ENCODE measurements at regions not wholly inside any gene's neighbourhood (a gene's known extent, or its start where the extent isn't known, plus 50 kb on each side); places are given as distances from the start of the nearest gene placed in this dataset.

DNA sequence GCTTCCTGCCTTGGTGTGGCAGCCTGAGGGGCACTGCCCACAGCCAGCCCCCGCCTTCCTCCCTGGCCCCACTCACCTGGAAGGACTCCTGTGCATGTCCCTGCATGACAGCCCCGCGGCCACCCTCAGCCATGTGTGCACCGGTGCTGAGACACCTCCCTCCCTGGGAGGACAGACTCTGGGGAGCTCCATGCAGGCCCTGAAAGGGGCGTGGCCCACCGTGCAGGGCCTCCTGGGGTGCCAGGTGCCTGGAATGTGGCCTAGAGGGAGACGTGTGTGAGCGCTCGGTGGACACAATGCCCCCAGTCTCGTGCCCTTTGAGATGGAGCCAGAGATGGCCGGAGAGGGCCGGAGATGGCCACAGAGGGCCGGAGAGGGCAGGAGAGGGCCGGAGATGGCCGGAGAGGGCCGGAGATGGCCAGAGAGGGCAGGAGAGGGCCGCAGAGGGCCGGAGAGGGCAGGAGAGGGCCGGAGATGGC, 59.1 kb upstream of the PPP2R2D start:
- no peak overlapping the region for H3K4me3 Mint-ChIP-seq

DNA sequence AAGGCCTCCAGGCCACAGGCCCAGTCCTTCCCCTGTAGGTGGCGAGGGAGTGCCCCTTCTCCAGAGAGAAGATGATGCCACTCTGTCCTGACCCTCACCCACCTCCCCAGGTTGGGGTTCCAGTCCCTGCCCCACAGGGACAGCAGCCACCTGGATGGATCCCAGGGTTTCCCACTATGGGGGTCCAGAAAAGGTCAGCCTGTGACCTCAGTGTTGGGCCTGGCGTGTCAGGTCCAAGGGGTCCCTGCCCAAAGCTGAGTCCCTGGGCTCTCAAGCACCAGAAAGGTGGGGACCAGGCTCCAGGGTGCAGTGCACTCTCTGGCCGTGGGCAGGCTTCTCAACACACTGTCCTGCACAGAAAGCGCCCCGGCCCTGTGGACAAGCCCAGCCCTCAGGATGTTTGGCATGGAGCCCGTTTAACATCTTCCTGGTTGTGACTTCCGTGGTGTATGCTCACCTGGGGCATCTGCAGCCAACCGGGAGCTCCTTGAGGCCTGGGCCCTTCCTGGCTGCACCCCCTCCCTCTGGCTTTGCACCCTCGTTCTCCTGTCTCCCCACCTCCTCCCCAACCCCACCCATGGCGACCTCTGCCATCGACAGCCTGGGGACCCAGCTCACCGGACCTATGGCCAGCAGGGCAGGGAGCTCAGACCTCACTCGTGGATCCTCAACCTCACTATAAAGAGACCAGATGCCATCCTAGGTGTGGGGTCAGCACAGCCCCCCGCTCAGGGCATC, 58.3 kb upstream of the PPP2R2D start:
- Mint-ChIP-seq H3K27me3 (ENCODE audit: low read depth) (no peaks in the 10 kb centered on the region), H3K27ac (ENCODE audit: unreplicated experiment) (no peak overlapping the region), H3K4me3 (no peak overlapping the region), H3K36me3 (ENCODE audit: low read depth) (no peaks in the 10 kb centered on the region), H3K9me3 (no peaks in the 10 kb centered on the region), H3K4me1 (no peaks in the 10 kb centered on the region)
- TF ChIP-seq, protein P1, sequence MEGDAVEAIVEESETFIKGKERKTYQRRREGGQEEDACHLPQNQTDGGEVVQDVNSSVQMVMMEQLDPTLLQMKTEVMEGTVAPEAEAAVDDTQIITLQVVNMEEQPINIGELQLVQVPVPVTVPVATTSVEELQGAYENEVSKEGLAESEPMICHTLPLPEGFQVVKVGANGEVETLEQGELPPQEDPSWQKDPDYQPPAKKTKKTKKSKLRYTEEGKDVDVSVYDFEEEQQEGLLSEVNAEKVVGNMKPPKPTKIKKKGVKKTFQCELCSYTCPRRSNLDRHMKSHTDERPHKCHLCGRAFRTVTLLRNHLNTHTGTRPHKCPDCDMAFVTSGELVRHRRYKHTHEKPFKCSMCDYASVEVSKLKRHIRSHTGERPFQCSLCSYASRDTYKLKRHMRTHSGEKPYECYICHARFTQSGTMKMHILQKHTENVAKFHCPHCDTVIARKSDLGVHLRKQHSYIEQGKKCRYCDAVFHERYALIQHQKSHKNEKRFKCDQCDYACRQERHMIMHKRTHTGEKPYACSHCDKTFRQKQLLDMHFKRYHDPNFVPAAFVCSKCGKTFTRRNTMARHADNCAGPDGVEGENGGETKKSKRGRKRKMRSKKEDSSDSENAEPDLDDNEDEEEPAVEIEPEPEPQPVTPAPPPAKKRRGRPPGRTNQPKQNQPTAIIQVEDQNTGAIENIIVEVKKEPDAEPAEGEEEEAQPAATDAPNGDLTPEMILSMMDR (conservative IDR thresholded peaks at IDR 0.05), result no peak
- DNase-seq (ENCODE audit: low read depth, low spot score), result no peak

More for the DNA sequence above, 59.1 kb upstream of the PPP2R2D start:
- Mint-ChIP-seq H3K9me3 (no peaks in the 10 kb centered on the region), H3K4me1 (no peaks in the 10 kb centered on the region), H3K27ac (ENCODE audit: unreplicated experiment) (no peak overlapping the region), H3K36me3 (ENCODE audit: low read depth) (no peaks in the 10 kb centered on the region), H3K27me3 (ENCODE audit: low read depth) (no peaks in the 10 kb centered on the region)
- no peak for DNase-seq (ENCODE audit: low read depth, low spot score)
- TF ChIP-seq, protein P1 (conservative IDR thresholded peaks at IDR 0.05), result no peak

DNA sequence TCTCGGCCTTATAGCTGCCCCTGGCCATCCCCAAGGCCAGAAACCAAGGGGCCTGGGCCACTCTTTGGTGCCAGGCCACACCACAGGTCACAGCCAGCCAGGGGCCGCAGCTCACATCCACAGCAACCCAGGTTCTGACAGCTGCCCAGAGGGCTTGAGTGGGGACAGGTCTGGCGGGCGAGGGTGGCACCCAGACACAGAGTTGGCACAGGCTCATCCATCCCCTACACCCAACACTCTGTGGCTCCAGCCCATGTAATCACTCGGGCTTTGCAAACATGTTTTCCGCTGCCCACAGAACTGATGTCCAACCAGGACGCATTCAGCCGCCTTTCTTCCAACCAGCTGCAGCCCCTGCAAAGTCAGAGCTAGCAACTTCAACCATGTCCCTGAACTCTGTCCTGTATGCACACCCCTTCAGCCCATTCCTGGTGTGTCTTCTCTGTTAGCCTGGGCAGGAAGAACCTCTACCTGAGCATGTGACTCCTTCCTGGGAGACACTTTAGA, 57.7 kb upstream of the PPP2R2D start:
- Mint-ChIP-seq H3K9me3 (no peaks in the 10 kb centered on the region), H3K36me3 (ENCODE audit: low read depth) (no peaks in the 10 kb centered on the region)

DNA sequence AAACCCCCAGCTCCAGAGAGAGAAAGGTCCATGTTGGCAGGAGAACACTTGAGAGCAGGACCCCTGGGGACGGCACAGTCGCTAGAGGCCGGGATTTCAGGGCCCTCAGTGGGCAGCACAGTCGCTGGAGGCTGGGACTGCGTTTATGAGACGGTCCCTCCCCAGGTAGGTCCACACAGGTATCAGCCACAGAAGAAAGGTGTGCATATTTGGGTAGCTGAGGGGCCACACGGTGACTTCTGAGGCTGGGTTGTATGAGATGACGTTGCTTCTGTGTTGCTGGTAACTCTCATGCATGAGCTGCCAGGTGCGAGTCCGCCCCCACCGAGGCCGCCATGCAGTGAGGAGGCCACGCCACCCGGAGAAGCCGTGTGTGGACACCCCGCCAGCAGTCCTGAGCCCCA, 56.9 kb upstream of the PPP2R2D start:
- TF ChIP-seq, protein P1 (conservative IDR thresholded peaks at IDR 0.05), result no peak
- Mint-ChIP-seq H3K27ac (ENCODE audit: unreplicated experiment) (no peak overlapping the region), H3K4me3 (no peak overlapping the region), H3K4me1 (no peaks in the 10 kb centered on the region), H3K36me3 (ENCODE audit: low read depth) (no peaks in the 10 kb centered on the region), H3K27me3 (ENCODE audit: low read depth) (no peaks in the 10 kb centered on the region), H3K9me3 (no peaks in the 10 kb centered on the region)
- DNase-seq (ENCODE audit: low read depth, low spot score), result no peak

More for the DNA sequence above, 57.7 kb upstream of the PPP2R2D start:
- no peaks in the 10 kb centered on the region for H3K27me3 Mint-ChIP-seq (ENCODE audit: low read depth)
- no peak overlapping the region for H3K4me3 Mint-ChIP-seq
- no peak for DNase-seq (ENCODE audit: low read depth, low spot score)
- no peak overlapping the region for H3K27ac Mint-ChIP-seq (ENCODE audit: unreplicated experiment)
- TF ChIP-seq, protein P1 (conservative IDR thresholded peaks at IDR 0.05), result no peak
- no peaks in the 10 kb centered on the region for H3K4me1 Mint-ChIP-seq

DNA sequence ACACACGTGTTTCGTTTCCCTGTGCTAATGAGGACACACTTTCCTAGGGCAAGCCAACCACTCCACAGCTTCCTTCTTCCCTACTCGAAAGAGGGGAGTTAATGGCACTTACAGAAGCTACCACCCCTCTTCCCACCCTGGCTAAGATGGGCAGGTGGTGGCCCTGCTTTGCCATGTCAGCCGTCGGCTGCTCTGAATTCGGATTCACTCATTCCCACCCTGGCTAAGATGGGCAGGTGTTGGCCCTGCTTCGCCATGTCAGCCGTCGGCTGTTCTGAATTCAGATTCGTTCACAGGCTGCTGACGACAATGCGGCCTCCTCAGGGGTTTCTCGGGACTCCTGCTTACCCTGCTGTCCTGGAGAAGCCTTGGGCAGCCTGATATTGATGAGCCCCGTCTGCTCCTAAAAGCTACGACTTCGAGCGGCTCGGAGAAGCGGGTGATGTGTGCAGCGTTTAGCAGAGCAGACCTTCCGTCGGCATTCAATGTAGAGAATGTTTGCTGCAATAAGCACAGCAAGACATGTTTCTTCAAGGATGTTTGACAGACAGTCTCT, 56.2 kb upstream of the PPP2R2D start:
- no peaks in the 10 kb centered on the region for H3K4me1 Mint-ChIP-seq
- H3K27ac Mint-ChIP-seq (ENCODE audit: unreplicated experiment), result no peak overlapping the region
- DNase-seq (ENCODE audit: low read depth, low spot score), result no peak
- H3K36me3 Mint-ChIP-seq (ENCODE audit: low read depth), result no peaks in the 10 kb centered on the region
- H3K4me3 Mint-ChIP-seq, result no peak overlapping the region
- H3K9me3 Mint-ChIP-seq, result no peaks in the 10 kb centered on the region
- TF ChIP-seq, protein P1 (conservative IDR thresholded peaks at IDR 0.05), result no peak
- H3K27me3 Mint-ChIP-seq (ENCODE audit: low read depth), result no peaks in the 10 kb centered on the region

Measured in neural crest cell (in vitro differentiated cells).